ENCODE measurements at regions not wholly inside any gene's neighbourhood (a gene's known extent, or its start where the extent isn't known, plus 50 kb on each side); places are given as distances from the start of the nearest gene placed in this dataset.

- no peak for DNase-seq
Measured at GRCh38 chr15:94099574-94099960, 131.8 kb upstream of the MCTP2 start.

- DNase-seq = no peak
Measured at GRCh38 chr15:94098921-94099573, 132.3 kb upstream of the MCTP2 start.

GRCh38 chr15:94097552-94097951 is 133.8 kb upstream of the MCTP2 start:
- DNase-seq = no peak

GRCh38 chr15:94094310-94094709 is 137.1 kb upstream of the MCTP2 start:
- DNase-seq = no peak

GRCh38 chr15:94086341-94086740 is 145.0 kb upstream of the MCTP2 start:
- DNase-seq = no peak

- DNase-seq = no peak
Measured at GRCh38 chr15:94083467-94084052, 147.8 kb upstream of the MCTP2 start.

GRCh38 chr15:94081829-94082228 is 149.5 kb upstream of the MCTP2 start:
- no peak for DNase-seq

GRCh38 chr15:94080989-94081605 is 150.3 kb upstream of the MCTP2 start:
- no peak for DNase-seq

- DNase-seq = no peak
Measured at GRCh38 chr15:94080416-94080815, 150.9 kb upstream of the MCTP2 start.

- DNase-seq = no peak
Measured at GRCh38 chr15:94079968-94080367, 151.4 kb upstream of the MCTP2 start.

- DNase-seq = no peak
Measured at GRCh38 chr15:94079459-94079858, 151.9 kb upstream of the MCTP2 start.

- no peak for DNase-seq
Measured at GRCh38 chr15:94077938-94078337, 153.4 kb upstream of the MCTP2 start.

GRCh38 chr15:94075349-94075748 is 156.0 kb upstream of the MCTP2 start:
- DNase-seq = no peak

GRCh38 chr15:94070356-94071295 is 160.7 kb upstream of the MCTP2 start:
- no peak for DNase-seq

- no peak for DNase-seq
Measured at GRCh38 chr15:94069844-94070243, 161.5 kb upstream of the MCTP2 start.

- no peak for DNase-seq
Measured at GRCh38 chr15:94066811-94067210, 164.6 kb upstream of the MCTP2 start.

- no peak for DNase-seq
Measured at GRCh38 chr15:94066046-94066445, 165.3 kb upstream of the MCTP2 start.

GRCh38 chr15:94064676-94065313 is 166.6 kb upstream of the MCTP2 start:
- no peak for DNase-seq

GRCh38 chr15:94061041-94061440 is 170.3 kb upstream of the MCTP2 start:
- DNase-seq = no peak

- DNase-seq = no peak
Measured at GRCh38 chr15:94059013-94059587, 172.3 kb upstream of the MCTP2 start.

GRCh38 chr15:94057305-94057704 is 174.1 kb upstream of the MCTP2 start:
- DNase-seq = no peak

- no peak for DNase-seq
Measured at GRCh38 chr15:94056314-94056713, 175.0 kb upstream of the MCTP2 start.

- DNase-seq = no peak
Measured at GRCh38 chr15:94053626-94054025, 177.7 kb upstream of the MCTP2 start.
